ENCODE measurements at regions not wholly inside any gene's neighbourhood (a gene's known extent, or its start where the extent isn't known, plus 50 kb on each side); places are given as distances from the start of the nearest gene placed in this dataset.

DNA sequence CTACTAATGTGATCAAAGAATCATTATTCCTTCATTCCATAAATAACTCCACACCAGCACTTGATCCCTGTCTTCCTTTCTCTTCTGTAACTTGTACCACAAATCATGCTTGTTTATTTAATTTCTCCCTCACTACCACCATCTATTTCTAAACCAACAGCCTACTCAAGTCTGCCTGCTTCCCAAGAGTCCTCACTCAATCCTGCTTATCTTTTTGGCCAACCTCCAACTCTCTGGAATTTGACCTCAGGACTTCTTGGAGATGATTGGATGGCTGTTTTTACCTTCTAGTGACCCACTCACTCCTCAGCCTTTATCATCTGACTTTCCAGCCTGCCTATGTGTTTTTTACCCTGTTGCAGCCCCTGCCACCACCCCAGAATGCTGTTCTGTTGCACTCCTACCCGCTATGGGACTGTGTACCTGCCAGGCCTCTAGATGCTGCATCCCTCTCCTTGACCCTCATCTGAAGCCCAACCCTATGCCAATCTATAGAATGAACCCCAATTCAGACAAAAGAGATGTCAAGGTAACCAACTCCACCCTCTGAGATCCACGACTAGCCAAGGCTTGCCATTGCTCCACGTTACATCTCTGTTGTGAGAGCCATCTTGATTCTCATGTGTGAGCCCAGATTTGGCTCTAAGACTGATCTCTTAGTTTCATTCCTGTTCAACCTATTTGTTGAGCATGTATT is 150.2 kb upstream of the PLEKHG7 start:
- DNase-seq = no peak

DNA sequence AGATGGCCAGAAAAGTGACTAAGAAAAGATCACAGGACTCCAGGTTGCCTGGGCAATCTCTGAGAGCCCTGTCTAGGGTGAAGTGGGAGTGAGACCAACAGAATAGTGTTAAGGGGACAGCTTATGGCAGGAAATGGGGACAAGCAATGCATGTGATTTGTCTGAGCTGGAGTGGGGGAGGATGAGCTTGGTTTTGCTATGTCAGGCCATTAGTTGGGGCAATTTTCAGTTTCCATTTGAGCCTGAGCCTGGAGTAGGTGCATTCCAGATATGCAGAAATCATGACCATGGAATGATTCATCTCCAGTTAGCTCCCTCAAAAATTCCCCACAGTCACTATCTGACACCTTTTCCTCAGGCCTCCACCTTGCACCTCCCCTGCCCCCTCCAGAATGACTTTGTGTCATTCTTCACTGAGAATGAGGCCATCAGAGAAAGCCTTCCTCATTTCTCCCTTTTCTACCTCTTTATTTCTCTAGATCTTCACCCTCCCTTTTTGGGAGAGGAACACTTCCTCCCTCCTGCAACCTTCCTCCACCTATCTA is 150.9 kb upstream of the PLEKHG7 start:
- no peak for DNase-seq

DNA sequence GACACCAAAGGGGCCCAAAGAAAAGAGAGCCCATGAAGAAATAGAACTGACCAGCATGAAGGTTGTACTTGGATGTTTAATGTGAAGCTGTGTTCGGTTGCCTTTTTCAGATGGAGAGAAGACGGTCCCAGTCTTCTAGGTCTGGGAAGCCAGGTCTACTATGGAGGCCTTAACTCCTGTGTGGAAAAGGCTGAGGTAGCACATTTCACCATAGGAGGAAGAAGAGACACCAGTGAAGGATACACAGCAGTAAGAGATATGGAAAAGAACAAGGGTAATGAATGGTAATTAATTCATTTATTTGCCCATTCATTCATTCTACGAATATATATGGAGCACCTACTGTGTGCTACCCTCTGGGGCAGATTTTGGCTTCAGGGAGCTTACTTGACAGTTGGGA is 151.6 kb upstream of the PLEKHG7 start:
- no peak for DNase-seq

DNA sequence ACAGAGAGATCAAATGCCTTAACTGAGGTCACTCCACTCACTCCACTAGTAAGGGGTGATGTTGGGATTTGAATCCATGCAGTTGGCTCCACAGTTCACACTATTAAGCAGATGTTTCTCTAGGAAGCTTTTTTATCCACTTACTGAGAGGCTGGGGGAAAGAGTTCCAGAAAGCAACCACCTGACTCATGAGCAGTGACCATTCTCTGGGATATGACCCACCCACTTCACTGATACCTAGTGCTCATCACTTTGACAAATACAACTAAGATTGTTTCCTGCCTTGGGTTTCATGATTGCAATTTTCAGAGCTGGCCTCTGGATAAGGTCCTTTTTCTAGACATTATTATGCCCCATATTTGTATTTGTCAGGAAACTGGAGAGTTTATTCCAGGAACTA is 152.1 kb upstream of the PLEKHG7 start:
- DNase-seq = no peak

DNA sequence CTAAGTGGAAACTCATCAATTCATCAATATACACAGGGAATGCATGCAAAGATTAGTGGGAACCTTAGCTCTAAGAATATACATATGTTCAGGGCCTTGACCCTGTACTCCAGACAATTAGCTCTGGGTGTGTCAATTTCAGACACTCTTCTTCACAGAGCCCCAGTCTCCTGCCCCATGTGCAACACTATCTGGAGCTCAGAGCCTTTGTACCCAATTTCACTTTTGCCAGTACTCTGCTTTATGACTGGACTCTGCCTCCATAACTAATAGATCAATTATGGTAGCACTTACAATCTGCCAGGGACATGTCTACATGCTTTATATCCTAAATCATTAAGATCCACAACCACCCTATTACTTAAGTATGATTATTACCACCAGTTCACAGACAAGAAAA is 152.5 kb upstream of the PLEKHG7 start:
- no peak for DNase-seq

DNA sequence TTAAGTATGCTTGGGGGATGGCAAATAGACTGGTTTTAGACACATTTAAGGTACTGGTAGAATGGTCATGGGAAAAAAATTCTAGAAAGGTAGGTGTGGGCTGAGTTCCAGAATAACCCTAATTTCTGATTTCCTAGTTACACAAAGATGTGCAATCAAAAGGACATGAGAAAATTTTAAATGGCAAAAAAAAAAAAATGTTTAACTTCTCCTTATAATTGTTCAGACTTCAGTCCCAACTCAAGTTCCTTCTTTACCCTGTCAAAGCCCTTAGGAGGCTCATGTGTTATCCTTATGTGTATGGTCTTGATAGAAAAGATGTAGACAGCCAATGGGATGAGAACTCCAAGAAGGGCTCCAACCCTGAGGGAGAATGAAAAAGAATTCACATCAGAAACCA is 153.3 kb upstream of the PLEKHG7 start:
- DNase-seq = no peak

DNA sequence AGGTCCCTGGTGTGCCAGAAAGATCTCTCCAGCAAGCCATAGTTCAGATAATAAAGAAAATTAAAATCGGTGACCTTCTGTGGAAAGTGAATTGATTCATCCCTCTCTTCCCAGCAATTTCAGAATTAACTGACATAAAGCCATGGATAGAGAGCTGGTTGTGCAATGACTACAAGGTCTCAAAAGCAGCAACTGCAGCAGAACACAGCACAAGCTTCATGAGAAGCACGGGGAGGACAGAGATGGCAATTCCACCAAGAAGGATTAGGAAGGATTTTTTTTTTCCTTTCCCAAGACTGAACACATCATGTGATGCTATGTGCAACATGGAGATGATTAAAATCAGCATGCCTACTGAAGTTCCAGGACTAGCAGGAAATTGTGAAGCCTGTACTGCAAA is 154.9 kb upstream of the PLEKHG7 start:
- no peak for DNase-seq

DNA sequence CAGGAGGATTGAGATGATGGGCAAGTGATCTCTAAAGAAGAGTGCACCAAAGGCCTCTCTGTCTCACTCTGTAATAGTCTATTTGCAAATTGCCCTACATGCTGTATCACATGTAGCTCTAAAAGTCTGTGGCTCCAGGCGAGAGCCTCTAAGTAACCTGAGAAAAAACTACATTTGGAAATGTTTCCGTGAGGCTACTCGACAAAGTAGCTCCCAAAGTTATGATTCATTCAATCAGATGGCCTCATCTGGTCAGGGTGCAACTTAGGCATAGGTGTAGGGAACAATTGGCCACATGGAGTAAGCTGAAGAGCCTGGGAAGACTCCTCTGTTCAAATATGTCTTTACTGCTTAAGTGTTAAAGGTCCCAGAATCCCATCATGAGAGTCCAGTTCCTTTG is 155.4 kb upstream of the PLEKHG7 start:
- no peak for DNase-seq

DNA sequence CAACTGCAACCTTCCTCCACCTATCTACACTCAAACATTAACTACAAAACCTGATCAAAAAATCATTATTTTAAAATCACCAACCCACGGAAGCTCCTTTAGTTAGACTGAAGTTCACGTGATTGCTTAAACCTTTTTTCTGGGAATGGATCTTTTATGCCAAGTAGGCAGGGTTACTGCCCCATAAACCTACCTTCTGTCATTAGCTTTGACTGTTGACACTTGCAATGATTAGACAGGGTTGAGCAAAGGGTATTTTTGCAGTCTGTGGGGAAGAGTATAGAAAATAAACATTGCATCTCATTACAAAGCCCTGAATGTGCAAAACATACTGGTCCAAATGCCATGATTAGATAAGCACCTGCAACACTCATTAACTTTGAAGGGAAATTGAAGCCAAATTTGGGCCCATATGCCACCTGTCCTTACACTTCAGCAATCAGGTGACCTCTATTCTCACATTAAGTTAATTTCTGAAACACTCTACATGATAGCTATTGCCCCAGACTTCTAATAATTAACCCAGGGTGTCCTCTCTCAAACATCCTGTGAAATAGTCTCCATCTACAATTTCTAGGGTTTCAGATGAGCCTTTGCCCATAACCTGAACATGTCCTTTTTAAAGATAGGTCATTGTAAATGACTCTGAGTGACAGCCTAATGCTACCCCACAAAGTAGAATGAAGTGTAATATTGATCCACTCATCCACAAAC is 156.0 kb upstream of the PLEKHG7 start:
- DNase-seq = no peak

DNA sequence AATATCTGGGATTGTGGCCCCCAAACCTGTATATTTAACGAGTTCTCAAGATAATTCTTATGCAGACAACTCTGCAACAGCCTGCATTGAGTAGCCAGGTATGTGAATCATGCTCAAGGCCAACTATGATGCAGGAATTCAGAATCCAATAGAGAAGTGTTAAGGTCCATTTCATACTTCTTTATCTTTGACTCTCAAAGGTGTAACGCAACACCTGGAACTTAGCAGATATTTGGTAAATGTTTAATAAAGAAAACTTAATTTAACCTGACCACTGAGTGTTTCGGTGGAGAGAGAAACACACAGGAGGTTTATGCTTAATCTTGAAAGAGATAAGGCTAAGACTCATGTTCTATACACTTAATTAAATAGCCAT is 156.5 kb upstream of the PLEKHG7 start:
- DNase-seq = no peak

DNA sequence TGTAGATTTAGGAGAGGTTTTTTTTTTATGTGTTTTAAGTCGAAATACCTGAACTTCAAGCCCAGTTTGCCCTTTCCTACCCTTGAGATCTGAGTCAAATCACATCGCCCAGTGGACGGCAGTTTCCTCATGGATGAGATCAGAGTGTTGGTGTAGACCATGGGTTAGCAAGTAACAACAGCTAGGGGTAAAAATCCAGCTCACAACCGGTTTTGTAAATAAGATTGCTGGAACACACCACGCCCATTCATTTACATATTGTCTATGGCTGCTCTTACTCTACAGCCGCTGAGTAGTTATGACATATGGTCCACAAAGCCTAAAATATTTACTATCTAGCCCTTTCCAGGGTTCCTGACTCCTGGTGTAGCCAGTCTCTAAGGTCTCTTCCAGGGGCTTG is 158.5 kb upstream of the PLEKHG7 start:
- no peak for DNase-seq

DNA sequence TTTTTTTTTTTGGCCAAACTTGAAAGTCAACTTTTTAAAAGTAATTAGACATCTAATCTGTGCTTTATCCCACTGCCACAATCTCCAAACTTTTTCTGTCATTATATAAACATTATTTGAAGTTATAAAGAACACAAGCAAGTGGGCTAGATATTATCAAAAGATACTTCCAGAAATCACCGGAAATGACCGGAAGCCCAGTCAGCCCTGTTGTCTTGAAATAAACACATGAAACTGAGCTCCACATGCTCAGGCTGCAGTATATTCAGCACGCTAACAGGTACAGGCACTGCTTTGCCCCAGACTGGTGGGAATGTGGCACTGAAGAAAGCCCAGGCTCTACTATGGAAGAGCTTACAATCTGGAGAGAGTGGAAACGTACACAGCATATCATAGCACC is 158.9 kb upstream of the PLEKHG7 start:
- DNase-seq = no peak

DNA sequence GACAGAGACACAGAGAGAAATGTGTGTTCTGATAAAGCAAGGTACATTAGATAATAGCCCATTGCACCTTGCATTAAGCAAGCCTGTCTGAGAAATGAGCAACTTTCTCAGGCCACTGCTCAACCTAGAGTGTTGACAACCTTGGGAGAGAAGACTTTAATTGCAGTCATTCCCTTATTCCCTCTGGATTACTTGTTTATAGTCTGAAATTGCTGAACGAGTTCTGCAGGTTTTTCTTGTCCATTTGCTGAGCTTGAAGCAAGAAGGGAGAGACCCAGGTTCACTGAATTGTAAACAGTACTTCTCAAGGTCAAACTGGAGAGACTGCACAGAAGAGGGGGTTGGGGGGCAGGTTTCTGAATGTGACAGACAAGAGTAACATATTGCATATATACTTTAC is 159.4 kb upstream of the PLEKHG7 start:
- no peak for DNase-seq

DNA sequence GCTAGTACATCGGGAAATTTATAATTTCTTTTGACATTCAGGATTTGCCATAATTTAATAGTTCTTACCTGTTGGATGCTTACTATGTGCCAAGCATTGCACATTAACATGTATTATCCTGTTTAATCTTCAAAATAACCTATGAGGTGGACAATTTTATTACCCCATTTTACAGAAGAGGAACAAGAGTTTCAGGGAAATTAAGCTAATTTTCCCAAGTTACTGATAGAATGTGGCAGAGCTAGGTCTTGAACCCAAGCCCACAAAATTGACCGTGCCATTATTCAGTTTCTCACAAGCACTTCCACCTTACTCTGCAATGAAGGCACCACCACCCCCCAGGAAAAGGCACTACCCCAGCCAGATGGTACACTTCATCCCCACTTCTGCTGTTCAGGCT is 161.1 kb upstream of the PLEKHG7 start:
- no peak for DNase-seq

DNA sequence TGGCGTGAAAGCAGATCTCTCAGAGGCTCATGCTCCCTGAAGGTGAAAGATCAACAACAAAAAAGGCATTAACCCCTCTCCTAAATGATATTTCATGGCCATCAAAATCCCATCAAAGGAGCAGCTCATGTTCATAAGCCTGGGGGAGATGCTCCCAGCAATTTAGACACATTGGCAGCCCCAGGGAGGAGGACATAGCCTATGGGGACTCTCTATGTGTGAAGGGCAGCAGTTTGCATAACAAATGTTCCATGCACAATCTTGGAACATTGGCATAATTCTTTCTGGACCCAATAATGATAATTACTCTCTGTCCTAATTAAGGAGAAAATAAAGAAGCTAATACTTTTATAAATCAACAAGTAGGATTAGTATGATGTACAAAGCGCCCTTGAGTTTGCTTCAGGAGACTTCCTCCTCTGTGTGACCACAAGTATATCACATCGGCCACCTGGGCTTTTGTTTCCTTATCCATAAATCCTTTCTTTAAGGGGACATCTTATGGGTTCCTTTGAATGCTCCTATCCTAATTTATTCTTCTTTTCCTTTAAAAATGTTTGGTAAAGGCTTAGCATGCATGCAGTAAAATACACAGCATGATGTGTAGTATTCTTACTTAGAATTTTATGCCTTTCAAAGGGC is 161.9 kb upstream of the PLEKHG7 start:
- DNase-seq = no peak

DNA sequence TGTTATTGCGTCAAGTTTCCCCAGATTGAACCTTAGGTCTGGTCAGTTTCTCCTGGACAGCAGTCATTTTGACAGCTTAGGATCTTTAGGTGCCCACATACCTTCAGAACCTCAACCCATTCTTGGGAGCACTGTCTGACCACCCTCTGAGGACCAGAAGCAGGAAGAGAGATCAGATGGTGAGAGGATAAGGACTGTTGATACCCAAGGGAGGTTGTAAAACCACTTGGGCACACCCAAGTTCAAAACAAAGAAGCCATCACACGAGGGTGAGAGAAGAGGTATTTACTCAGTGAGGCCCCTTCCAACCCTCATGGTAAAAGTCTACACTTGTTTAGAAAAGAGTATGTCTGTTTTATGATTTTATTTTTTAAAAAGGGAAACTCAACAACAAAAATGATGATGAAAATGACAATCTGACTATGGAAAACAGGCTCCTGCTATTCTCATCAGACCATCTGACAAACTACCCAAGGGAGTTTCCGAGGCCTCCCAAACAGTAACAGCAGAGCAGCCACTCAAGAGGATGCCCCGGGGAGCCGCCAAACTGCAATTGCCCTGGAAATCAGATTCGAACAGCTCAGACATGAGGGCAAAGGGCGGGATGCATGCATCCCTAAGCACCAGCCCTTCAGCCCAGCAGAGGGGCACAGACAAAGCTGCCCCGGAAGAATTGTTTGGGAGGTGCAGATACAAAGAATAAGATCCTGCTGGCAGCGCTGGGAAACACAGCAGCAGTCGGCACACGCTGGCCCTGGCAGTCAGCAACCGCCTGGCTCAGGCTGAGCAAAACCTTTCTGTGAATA is 162.6 kb upstream of the PLEKHG7 start:
- no peak for DNase-seq

DNA sequence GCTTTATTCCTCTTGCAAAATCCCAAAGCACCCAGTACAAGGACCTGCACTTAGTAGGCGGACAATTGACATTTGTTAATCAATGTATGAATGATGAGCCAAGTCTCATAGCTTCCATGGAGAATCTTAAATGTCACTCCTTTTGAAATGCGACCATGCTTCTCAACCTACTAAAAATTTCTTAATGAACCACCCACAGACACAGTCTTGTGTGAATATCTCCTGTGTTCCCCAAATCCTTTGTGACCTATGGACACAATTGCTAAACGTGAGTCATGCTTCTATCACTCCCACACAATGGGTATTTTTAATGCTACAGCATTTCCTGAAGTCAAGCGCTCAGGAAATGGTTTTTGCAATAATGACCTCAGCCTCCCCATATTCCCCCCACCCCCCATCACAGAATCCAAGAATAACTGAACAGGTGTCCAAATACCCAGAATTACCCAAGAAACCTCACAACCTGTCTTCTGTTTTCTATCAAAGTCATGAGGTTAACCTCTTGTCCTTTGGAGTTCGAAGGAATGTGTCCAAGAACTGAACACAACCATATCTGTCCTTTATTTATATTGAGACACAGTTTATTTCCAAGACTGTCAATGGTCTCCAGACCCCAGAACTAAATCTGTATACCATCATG is 163.6 kb upstream of the PLEKHG7 start:
- no peak for DNase-seq

DNA sequence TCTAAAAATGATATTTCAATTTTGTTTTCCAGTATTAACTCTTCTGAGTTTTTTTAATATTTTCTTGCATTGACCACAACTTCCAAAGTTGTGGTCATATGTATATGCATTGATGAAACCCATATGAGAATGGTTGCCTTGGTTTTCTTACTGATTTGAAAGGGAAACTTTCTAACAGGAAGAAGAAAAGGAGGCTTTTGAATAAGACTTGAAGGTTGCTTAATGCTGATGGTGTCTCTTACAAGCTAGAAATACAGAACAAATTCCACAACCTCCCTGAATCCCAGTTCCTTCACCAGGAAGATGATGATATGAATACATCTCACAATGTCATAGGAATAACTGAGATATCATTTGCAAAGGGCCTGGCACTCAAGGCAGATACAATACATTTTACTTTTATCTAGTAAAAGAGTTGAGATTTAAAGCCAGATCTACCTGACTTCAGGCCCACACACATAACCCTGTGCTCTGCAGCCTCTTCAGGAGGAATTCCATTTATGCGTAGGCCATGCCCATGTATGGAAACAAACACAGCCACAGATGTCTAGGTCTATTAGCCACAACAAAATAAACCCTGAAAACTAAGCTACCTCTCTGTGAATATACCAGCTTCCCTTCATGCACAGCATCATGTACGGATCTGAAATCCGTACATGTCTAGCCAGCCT is 165.4 kb upstream of the PLEKHG7 start:
- DNase-seq = no peak

DNA sequence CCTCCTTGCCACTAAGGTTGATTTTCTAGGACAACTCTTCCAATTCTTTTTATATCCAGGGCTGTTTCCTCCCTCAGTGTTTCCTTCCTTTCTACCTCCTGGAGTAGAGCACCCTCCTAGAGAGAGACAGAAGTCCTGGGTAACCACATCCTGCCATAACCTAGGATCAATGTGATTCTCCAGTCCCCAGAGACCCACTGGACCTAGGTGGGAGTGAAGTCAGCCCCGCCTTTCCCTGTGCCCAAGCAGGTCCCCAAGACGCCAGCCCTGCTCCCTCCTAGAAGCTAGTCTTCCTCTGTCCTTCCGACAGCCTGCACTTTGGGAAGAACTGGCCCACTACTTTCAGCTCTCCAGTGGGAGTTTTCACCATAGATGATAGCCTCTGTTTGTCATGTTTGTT is 166.8 kb upstream of the PLEKHG7 start:
- DNase-seq = no peak

DNA sequence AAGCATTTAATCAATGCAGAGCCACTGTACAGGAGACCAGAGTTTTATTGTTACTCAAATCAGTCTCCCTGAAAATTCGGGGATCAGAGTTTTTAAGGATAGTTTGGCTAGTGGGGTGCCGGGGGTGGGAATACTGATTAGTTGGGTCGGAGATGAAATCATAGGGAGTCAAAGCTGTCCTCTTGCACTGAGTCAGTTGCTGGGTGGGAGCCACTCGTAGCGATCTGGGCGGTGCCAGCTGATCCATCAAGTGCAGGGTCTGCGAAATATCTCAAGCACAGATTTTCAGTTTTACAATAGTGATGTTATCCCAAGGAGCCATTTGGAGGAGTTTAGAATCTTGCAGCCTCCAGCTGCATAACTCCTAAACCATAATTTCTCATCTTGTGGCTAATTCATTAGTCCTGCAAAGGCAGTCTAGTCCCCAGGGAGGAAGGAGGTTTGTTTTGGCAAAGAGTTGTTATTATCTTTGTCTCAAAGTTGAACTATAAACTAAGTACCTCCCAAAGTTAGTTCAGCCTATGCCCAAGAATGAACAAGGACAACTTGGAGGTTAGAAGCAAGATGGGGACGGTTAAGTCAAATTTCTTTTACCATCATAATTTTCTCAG is 169.4 kb upstream of the PLEKHG7 start:
- no peak for DNase-seq

DNA sequence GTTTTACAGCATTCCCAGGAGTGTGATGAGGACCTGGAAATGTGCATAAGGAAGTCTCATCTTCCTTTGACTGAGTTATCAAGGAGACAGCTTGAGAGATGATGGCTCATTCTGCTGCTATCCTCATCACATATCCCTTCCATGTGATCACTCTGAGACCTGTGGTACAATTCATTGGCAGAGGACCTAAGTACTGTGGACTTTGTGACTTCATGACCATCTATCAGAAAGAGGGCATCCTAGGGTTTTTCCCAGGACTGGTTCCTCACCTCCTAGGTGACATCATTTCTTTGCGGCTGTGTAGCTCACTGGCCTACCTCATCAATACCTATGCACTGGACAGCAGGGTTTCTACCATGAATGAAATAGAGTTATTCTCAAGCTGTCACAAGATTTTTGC is 172.1 kb upstream of the PLEKHG7 start:
- DNase-seq = no peak

DNA sequence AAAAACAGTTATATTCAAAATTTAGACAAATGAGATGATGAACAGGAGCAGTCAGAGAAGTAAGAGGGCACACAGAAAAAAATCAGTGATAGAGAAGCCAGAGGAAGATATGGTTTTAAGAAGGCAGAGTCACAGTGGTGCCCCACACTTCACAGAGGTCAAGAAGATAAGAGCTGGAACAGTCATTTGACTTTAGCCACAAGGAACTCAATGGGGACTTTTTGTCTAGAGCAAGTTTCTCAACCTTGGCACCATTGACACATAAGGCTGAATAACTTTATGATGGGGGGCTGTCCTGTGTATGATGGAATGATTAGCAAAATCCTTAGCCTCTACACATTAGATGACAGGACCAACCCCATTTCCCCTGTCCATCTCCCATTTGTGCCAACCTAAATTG is 172.8 kb upstream of the PLEKHG7 start:
- DNase-seq = no peak
